Stimulated activated naive CD8-positive, alpha-beta T cell treated with anti-CD3 and anti-CD28 coated beads, Interleukin-15, amount 100 ng/mL, for 72 hours (primary cell): ENCODE measurements at regions not wholly inside any gene's neighbourhood (a gene's known extent, or its start where the extent isn't known, plus 50 kb on each side); places are given as distances from the start of the nearest gene placed in this dataset.

Source experiments
- ATAC-seq: fragments of 150-1000 bp; cut with Tn5 transposase; 2 replicates; pipeline ENCODE4 v1.10.0; 2021; ENCODE audit warnings: mild to moderate bottlenecking, moderate library complexity
- DNase-seq, 2 donors: peaks; one replicate each; pipeline ENCODE4 v3.0.0; 2021 to 2022
- H3K27ac Mint-ChIP-seq, 2 donors: one replicate each; pipeline ENCODE4 v1.8.0; 2022; ENCODE audit warnings: mild to moderate bottlenecking in 2 of 2, mixed read lengths in 2 of 2, moderate library complexity in 2 of 2
- H3K27me3 Mint-ChIP-seq: one replicate; pipeline ENCODE4 v1.8.0; 2022; ENCODE audit warnings: mixed read lengths
- H3K4me1 Mint-ChIP-seq: one replicate; pipeline ENCODE4 v1.8.0; 2022; ENCODE audit warnings: mild to moderate bottlenecking, mixed read lengths
- H3K4me3 Mint-ChIP-seq, 2 donors: one replicate each; pipeline ENCODE4 v1.8.0; 2022; ENCODE audit warnings: mild to moderate bottlenecking in 2 of 2, mixed read lengths in 2 of 2, moderate library complexity in 1 of 2
- H3K9me3 Mint-ChIP-seq, 2 donors: one replicate each; pipeline ENCODE4 v1.8.0; 2022; ENCODE audit warnings: mixed read lengths in 2 of 2

- Mint-ChIP-seq H3K4me3 (no peak overlapping the region), H3K4me1 (no peaks in the 10 kb centered on the region), H3K9me3 (no peaks in the 10 kb centered on the region), H3K27ac (no peak overlapping the region), H3K27me3 (peaks cover 6% of the 10 kb centered on the region)
- no peak for ATAC-seq
- no peak for DNase-seq
Observed at GRCh38 chr3:170766823-170767575, 103.0 kb downstream of the RPL22L1 start.

GRCh38 chr3:170766253-170766652 is 103.7 kb downstream of the RPL22L1 start:
- Mint-ChIP-seq H3K9me3 (no peaks in the 10 kb centered on the region), H3K27me3 (peaks cover 6% of the 10 kb centered on the region), H3K4me3 (no peak overlapping the region), H3K27ac (peak overlapping the region in 1 of 2 donors; percentile 49), H3K4me1 (no peaks in the 10 kb centered on the region)
- ATAC-seq (no peak), DNase-seq (no peak)

GRCh38 chr3:170765419-170766078 is 104.4 kb downstream of the RPL22L1 start:
- peaks cover 2% of the 10 kb centered on the region for H3K27me3 Mint-ChIP-seq
- H3K4me1 Mint-ChIP-seq = no peaks in the 10 kb centered on the region
- ATAC-seq (no peak), DNase-seq (no peak)
- H3K27ac Mint-ChIP-seq = no peak overlapping the region
- H3K4me3 Mint-ChIP-seq = no peak overlapping the region
- no peaks in the 10 kb centered on the region for H3K9me3 Mint-ChIP-seq

- Mint-ChIP-seq H3K27me3 (peaks cover 7% of the 10 kb centered on the region), H3K4me1 (no peaks in the 10 kb centered on the region), H3K9me3 (no peaks in the 10 kb centered on the region), H3K4me3 (no peak overlapping the region), H3K27ac (no peak overlapping the region)
- DNase-seq = no peak
- no peak for ATAC-seq
Observed at GRCh38 chr3:170764017-170764416, 106.0 kb downstream of the RPL22L1 start.

- ATAC-seq (no peak), DNase-seq (no peak)
- Mint-ChIP-seq H3K9me3 (no peaks in the 10 kb centered on the region), H3K4me3 (no peak overlapping the region), H3K27ac (no peak overlapping the region), H3K4me1 (no peaks in the 10 kb centered on the region), H3K27me3 (peaks cover 7% of the 10 kb centered on the region)
Observed at GRCh38 chr3:170762064-170762463, 107.9 kb downstream of the RPL22L1 start.

- Mint-ChIP-seq H3K27me3 (peaks cover 7% of the 10 kb centered on the region), H3K9me3 (no peaks in the 10 kb centered on the region), H3K27ac (no peak overlapping the region), H3K4me3 (no peak overlapping the region), H3K4me1 (no peaks in the 10 kb centered on the region)
- no peak for DNase-seq
- ATAC-seq = no peak
Observed at GRCh38 chr3:170761103-170761502, 108.9 kb downstream of the RPL22L1 start.

GRCh38 chr3:170760174-170760526 is 109.8 kb downstream of the RPL22L1 start:
- Mint-ChIP-seq H3K27me3 (peaks cover 13% of the 10 kb centered on the region), H3K4me1 (no peaks in the 10 kb centered on the region), H3K4me3 (no peak overlapping the region), H3K9me3 (no peaks in the 10 kb centered on the region), H3K27ac (no peak overlapping the region)
- ATAC-seq (no peak), DNase-seq (no peak)

- Mint-ChIP-seq H3K4me3 (no peak overlapping the region), H3K4me1 (no peaks in the 10 kb centered on the region), H3K27ac (no peak overlapping the region), H3K27me3 (peaks cover 18% of the 10 kb centered on the region), H3K9me3 (no peaks in the 10 kb centered on the region)
- ATAC-seq (no peak), DNase-seq (no peak)
Observed at GRCh38 chr3:170759511-170760173, 110.4 kb downstream of the RPL22L1 start.

GRCh38 chr3:170757038-170757437 is 113.0 kb downstream of the RPL22L1 start:
- DNase-seq (no peak), ATAC-seq (no peak)
- Mint-ChIP-seq H3K4me1 (no peaks in the 10 kb centered on the region), H3K27me3 (peaks cover 33% of the 10 kb centered on the region), H3K4me3 (no peak overlapping the region), H3K9me3 (no peaks in the 10 kb centered on the region), H3K27ac (no peak overlapping the region)

- ATAC-seq (no peak), DNase-seq (no peak)
- Mint-ChIP-seq H3K4me1 (no peaks in the 10 kb centered on the region), H3K4me3 (no peak overlapping the region), H3K9me3 (no peaks in the 10 kb centered on the region), H3K27ac (no peak overlapping the region), H3K27me3 (peaks cover 52% of the 10 kb centered on the region)
Observed at GRCh38 chr3:170754311-170754693, 115.7 kb downstream of the RPL22L1 start.

GRCh38 chr3:170753421-170754310 is 116.3 kb downstream of the RPL22L1 start:
- DNase-seq (no peak), ATAC-seq (no peak)
- peaks cover 56% of the 10 kb centered on the region for H3K27me3 Mint-ChIP-seq
- no peak overlapping the region for H3K27ac Mint-ChIP-seq
- no peak overlapping the region for H3K4me3 Mint-ChIP-seq
- H3K9me3 Mint-ChIP-seq = no peaks in the 10 kb centered on the region
- no peaks in the 10 kb centered on the region for H3K4me1 Mint-ChIP-seq

GRCh38 chr3:170752571-170753155 is 117.3 kb downstream of the RPL22L1 start:
- no peak for ATAC-seq
- no peak for DNase-seq
- H3K27ac Mint-ChIP-seq = no peak overlapping the region
- no peak overlapping the region for H3K4me3 Mint-ChIP-seq
- no peaks in the 10 kb centered on the region for H3K9me3 Mint-ChIP-seq
- H3K27me3 Mint-ChIP-seq = peaks cover 61% of the 10 kb centered on the region
- no peaks in the 10 kb centered on the region for H3K4me1 Mint-ChIP-seq

- ATAC-seq (no peak), DNase-seq (no peak)
- no peak overlapping the region for H3K4me3 Mint-ChIP-seq
- H3K4me1 Mint-ChIP-seq = no peaks in the 10 kb centered on the region
- H3K9me3 Mint-ChIP-seq = no peaks in the 10 kb centered on the region
- no peak overlapping the region for H3K27ac Mint-ChIP-seq
- peaks cover 69% of the 10 kb centered on the region for H3K27me3 Mint-ChIP-seq
Observed at GRCh38 chr3:170751899-170752293, 118.1 kb downstream of the RPL22L1 start.

- Mint-ChIP-seq H3K9me3 (no peaks in the 10 kb centered on the region), H3K27me3 (peaks cover 75% of the 10 kb centered on the region)
Observed at GRCh38 chr3:170751083-170751898, 118.7 kb downstream of the RPL22L1 start.

GRCh38 chr3:170750478-170750830 is 119.5 kb downstream of the RPL22L1 start:
- Mint-ChIP-seq H3K4me1 (no peaks in the 10 kb centered on the region), H3K27ac (no peak overlapping the region), H3K27me3 (peaks cover 77% of the 10 kb centered on the region), H3K4me3 (no peak overlapping the region), H3K9me3 (peaks cover 0 to 4% of the 10 kb centered on the region in 2 donors)
- ATAC-seq (no peak), DNase-seq (no peak)

More at GRCh38 chr3:170751083-170751898, 118.7 kb downstream of the RPL22L1 start:
- Mint-ChIP-seq H3K4me1 (no peaks in the 10 kb centered on the region), H3K4me3 (no peak overlapping the region), H3K27ac (no peak overlapping the region)
- ATAC-seq (no peak), DNase-seq (no peak)
